SK-N-SH (cell line): ENCODE measurements at regions not wholly inside any gene's neighbourhood (a gene's known extent, or its start where the extent isn't known, plus 50 kb on each side); places are given as distances from the start of the nearest gene placed in this dataset.

Source experiments
- CTCF ChIA-PET: fragments of 300-600, 350-600 bp; formaldehyde crosslinking; extraction: SDS; loops from one replicate; lab custom pipeline; 2021; lab: Yijun Ruan, JAX
- POLR2A ChIA-PET: fragments of 350-600 bp; sonication (Branson Sonifier 250); formaldehyde crosslinking; extraction: SDS; loops from one replicate; lab custom pipeline; 2020; ENCODE audit warnings: antibody characterized with exemption, inconsistent platforms; lab: Yijun Ruan, JAX
- DNase-seq: peaks from one replicate; pipeline ENCODE4 v3.0.0; 2012
- H2AFZ ChIP-seq: fragments of 200-600 bp; sonication (generic); 2 replicates; pipeline ENCODE4 v1.8.1; 2016; ENCODE audit warnings: antibody characterized with exemption, mild to moderate bottlenecking, low read depth
- H3F3A ChIP-seq: fragments of 200-600 bp; sonication (generic); replicated peaks from 2 replicates; pipeline ENCODE3; 2016; ENCODE audit warnings: antibody characterized with exemption, mild to moderate bottlenecking; ENCODE audit not compliant: insufficient read depth
- H3K27ac ChIP-seq, 2 experiments: fragments of 200-500 bp in 1 of 2; fragments of 200-600 bp in 1 of 2; sonication (Bioruptor generic) in 1 of 2; sonication (generic), shearing (Covaris generic) in 1 of 2; 2 replicates each; pipeline versions ENCODE4 v1.5.1 to v1.6.1; 2014 to 2016; ENCODE audit warnings: low read depth in 2 of 2, inconsistent platforms in 1 of 2, low read length in 1 of 2, mild to moderate bottlenecking in 1 of 2, mixed read lengths in 1 of 2
- H3K27me3 ChIP-seq: fragments of 200-600 bp; sonication (generic), shearing (Covaris generic); 2 replicates; pipeline ENCODE4 v1.6.1; 2016; ENCODE audit warnings: mixed run types; ENCODE audit not compliant: insufficient read depth
- H3K36me3 ChIP-seq, 2 experiments: fragments of 200-500 bp in 1 of 2; fragments of 200-600 bp in 1 of 2; sonication (Bioruptor generic) in 1 of 2; sonication (generic) in 1 of 2; replicated peaks in 1 of 2; 2 replicates each; pipeline versions ENCODE3 to v1.5.1; 2014 to 2016; ENCODE audit warnings: low read length in 1 of 2, mild to moderate bottlenecking in 1 of 2; ENCODE audit not compliant: insufficient read depth in 2 of 2, control insufficient read depth in 1 of 2
- H3K4me1 ChIP-seq, 2 experiments: fragments of 200-500 bp in 1 of 2; fragments of 200-600 bp in 1 of 2; sonication (Bioruptor generic) in 1 of 2; sonication (generic), shearing (Covaris generic) in 1 of 2; 2 replicates each; pipeline versions ENCODE4 v1.5.1 to v1.6.1; 2014 to 2016; ENCODE audit warnings: low read depth in 1 of 2, low read length in 1 of 2, mixed run types in 1 of 2; ENCODE audit not compliant: insufficient read depth in 2 of 2, control insufficient read depth in 1 of 2
- H3K4me2 ChIP-seq: fragments of 200-600 bp; sonication (generic), shearing (Covaris generic); 2 replicates; pipeline ENCODE4 v1.6.1; 2017; ENCODE audit warnings: mixed run types
- H3K4me3 ChIP-seq, 2 experiments: fragments of 200-500 bp in 1 of 2; fragments of 200-600 bp in 1 of 2; sonication (Bioruptor generic) in 1 of 2; sonication (generic), shearing (Covaris generic) in 1 of 2; 2 replicates each; pipeline versions ENCODE4 v1.5.1 to v1.8.1; 2014 to 2016; ENCODE audit warnings: low read depth in 2 of 2, inconsistent platforms in 1 of 2, low read length in 1 of 2, mild to moderate bottlenecking in 1 of 2, mixed read lengths in 1 of 2, moderate library complexity in 1 of 2
- H3K79me2 ChIP-seq: fragments of 200-600 bp; sonication (generic); 2 replicates; pipeline ENCODE4 v1.8.1; 2017; ENCODE audit warnings: mild to moderate bottlenecking; ENCODE audit not compliant: insufficient read depth
- H3K9ac ChIP-seq: fragments of 200-600 bp; sonication (generic); 2 replicates; pipeline ENCODE4 v1.6.1; 2017; ENCODE audit warnings: mixed run types
- H3K9me2 ChIP-seq: fragments of 200-600 bp; sonication (generic); 2 replicates; pipeline ENCODE4 v1.6.1; 2017; ENCODE audit warnings: mixed run types
- H3K9me3 ChIP-seq: fragments of 200-600 bp; sonication (generic); 2 replicates; pipeline ENCODE4 v1.6.1; 2017; ENCODE audit warnings: mixed run types, mild to moderate bottlenecking, moderate library complexity
- H4K20me1 ChIP-seq: fragments of 200-600 bp; sonication (generic); 2 replicates; pipeline ENCODE4 v1.6.1; 2017; ENCODE audit warnings: mild to moderate bottlenecking, mixed run types; ENCODE audit not compliant: insufficient read depth
- EZH2phosphoT487 ChIP-seq: fragments of 200-600 bp; sonication (generic); IDR thresholded peaks from 2 replicates; pipeline ENCODE4 v1.6.1; 2017; ENCODE audit warnings: low read depth, mixed run types, mild to moderate bottlenecking, antibody characterized with exemption, moderate library complexity, borderline replicate concordance
- FOSL2 ChIP-seq: IDR thresholded peaks from 2 replicates; pipeline ENCODE4 v1.4.0; 2012; ENCODE audit warnings: low read depth, mild to moderate bottlenecking, moderate library complexity, borderline replicate concordance
- GABPA ChIP-seq: IDR thresholded peaks from 2 replicates; pipeline ENCODE4 v1.4.0; 2012; ENCODE audit warnings: low read depth, mild to moderate bottlenecking
- NFIC ChIP-seq: IDR thresholded peaks from 2 replicates; pipeline ENCODE4 v1.4.0; 2012; ENCODE audit warnings: borderline replicate concordance
- REST ChIP-seq: IDR thresholded peaks from 2 replicates; pipeline ENCODE4 v1.6.1; 2012; ENCODE audit warnings: mild to moderate bottlenecking, low read depth, low read length, moderate library complexity
- RFX5 ChIP-seq: IDR thresholded peaks from 2 replicates; pipeline ENCODE4 v1.6.1; 2012; ENCODE audit warnings: mild to moderate bottlenecking, improper control_type of control experiment, low read length
- TAF1 ChIP-seq: IDR thresholded peaks from 2 replicates; pipeline ENCODE4 v1.6.1; 2012; ENCODE audit warnings: low read depth, mild to moderate bottlenecking, low read length, moderate library complexity, borderline replicate concordance
- TCF12 ChIP-seq: IDR thresholded peaks from 2 replicates; pipeline ENCODE4 v1.4.0; 2012
- USF2 ChIP-seq: fragments of 150-350 bp; IDR thresholded peaks from 2 replicates; pipeline ENCODE4 v1.6.1; 2017; ENCODE audit warnings: antibody characterized with exemption, low read length, low read depth, borderline replicate concordance
- WGBS: methylation state at CpG from one replicate; pipeline ENCODE4 v1.1.6; 2017; ENCODE audit warnings: low lambda C conversion rate; 5-methylcytosine and 5-hydroxymethylcytosine counted together

GRCh38 chr7:13821152-13821787, 168.2 kb downstream of the ETV1 start:
- no peak overlapping the region for H3K4me3 ChIP-seq
- H3K9me2 ChIP-seq = no peaks in the 10 kb centered on the region
- H3K27me3 ChIP-seq = no peaks in the 10 kb centered on the region
- 74% methylated on average over 3 of the region's 3 CpGs for WGBS
- H2AFZ ChIP-seq = no peak overlapping the region
- H3K9me3 ChIP-seq = no peaks in the 10 kb centered on the region
- H3F3A ChIP-seq = peaks cover 3% of the 10 kb centered on the region
- no peak overlapping the region for H3K9ac ChIP-seq
- H3K4me2 ChIP-seq = no peak overlapping the region
- no peaks in the 10 kb centered on the region for H3K36me3 ChIP-seq
- no peaks in the 10 kb centered on the region for H3K4me1 ChIP-seq
- CTCF ChIA-PET = no interaction called here
- TF ChIP-seq EZH2phosphoT487 (no peak), FOSL2 (peak; percentile 30; the same call in 1 of the 2 replicates)
- TF ChIP-seq, all 33 proteins: peak for 1
- Histone ChIP-seq H4K20me1 (no peaks in the 10 kb centered on the region), H3K27ac (no peak overlapping the region), H3K79me2 (no peaks in the 10 kb centered on the region)
- no peak for DNase-seq
- POLR2A ChIA-PET = no interaction called here

- no peak overlapping the region for H3K4me3 ChIP-seq
- TF ChIP-seq RFX5 (no peak), NFIC (no peak), USF2 (no peak), TCF12 (peak; percentile 34; the same call in 1 of the 2 replicates), GABPA (no peak), REST (no peak), TAF1 (no peak)
- TF ChIP-seq, all 33 proteins: peak for 1
- POLR2A ChIA-PET = no interaction called here
- no peaks in the 10 kb centered on the region for H3K4me1 ChIP-seq
- peaks cover 6% of the 10 kb centered on the region for H3F3A ChIP-seq
- DNase-seq = no peak
- H3K27me3 ChIP-seq = no peaks in the 10 kb centered on the region
- H4K20me1 ChIP-seq = no peaks in the 10 kb centered on the region
- no peaks in the 10 kb centered on the region for H3K9me2 ChIP-seq
- WGBS = 55% methylated on average over 3 of the region's 3 CpGs
- no peaks in the 10 kb centered on the region for H3K9me3 ChIP-seq
- H3K27ac ChIP-seq = no peak overlapping the region
- no peaks in the 10 kb centered on the region for H3K79me2 ChIP-seq
- no peaks in the 10 kb centered on the region for H3K36me3 ChIP-seq
- CTCF ChIA-PET = no interaction called here
- no peak overlapping the region for H2AFZ ChIP-seq
- no peak overlapping the region for H3K9ac ChIP-seq
- no peak overlapping the region for H3K4me2 ChIP-seq
These were observed 166.8 kb downstream of the ETV1 start for GRCh38 chr7:13822678-13823077.
